ENCODE measurements at regions not wholly inside any gene's neighbourhood (a gene's known extent, or its start where the extent isn't known, plus 50 kb on each side); places are given as distances from the start of the nearest gene placed in this dataset.
"Not testable (repeated sequence)": the region's sequence is repeated elsewhere in the genome, so short reads cannot be mapped to it uniquely, and the experiment has no call there.

DNA sequence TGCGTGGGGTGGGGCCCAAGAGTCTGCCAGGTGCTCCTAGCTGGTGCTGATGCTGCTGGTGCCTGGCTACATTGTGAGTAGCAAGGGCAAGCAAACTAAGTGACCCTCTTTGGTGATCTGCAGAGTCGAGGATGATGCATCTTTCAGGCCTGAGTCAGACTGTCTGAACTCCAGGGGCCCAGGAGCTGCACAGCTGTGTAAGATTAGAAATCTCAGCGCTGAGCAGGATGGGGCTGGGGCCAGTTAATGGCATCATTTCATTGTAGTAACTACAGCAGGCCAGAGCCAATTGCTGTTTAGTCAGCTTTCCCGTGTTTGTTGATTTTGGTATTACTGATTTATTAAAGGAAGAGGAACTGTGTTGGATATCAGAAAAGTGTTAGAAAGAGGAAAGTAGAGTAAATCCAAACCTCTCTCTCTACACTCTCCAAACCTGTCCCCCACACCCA, 365.2 kb downstream of the PAX1 start:
- no peak for DNase-seq (ENCODE audit: low read depth)

DNA sequence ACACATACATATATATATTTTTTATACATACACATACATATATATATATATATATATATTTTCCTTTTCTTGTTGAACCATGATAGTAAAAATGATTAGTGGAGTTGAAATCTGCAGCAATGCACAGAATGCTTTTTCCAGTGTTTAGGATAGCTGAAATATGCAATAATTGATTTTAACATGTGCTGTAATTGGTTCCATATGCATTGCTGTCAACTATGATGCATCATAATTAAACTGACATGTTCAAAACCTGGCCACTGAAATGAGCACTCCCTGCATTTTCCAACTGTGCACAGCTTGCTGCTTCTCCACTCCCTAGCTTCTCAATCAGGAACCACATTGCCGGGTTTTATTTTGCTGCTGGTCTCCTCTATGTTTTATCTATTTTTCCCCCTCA, 358.3 kb downstream of the PAX1 start:
- DNase-seq (ENCODE audit: low read depth) = no peak

DNA sequence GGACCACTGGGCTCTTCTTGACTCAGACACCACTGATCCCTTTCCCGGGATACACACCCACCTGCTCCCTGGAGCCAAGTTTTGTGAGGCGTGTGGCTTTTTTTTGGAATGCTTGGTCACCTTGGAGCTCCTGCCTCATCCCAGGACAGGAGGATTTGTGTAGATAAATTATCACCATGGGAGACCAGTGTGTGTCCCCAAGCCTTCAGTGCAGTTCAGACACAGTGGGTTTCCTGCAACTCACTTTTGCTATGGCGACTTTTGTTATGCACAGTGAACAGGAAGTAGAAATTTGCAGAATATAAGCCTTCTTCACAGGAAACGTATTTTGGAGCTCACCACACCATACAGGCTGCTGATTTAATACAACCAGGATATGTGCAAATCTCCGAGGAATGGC, 357.4 kb downstream of the PAX1 start:
- no peak for DNase-seq (ENCODE audit: low read depth)

DNA sequence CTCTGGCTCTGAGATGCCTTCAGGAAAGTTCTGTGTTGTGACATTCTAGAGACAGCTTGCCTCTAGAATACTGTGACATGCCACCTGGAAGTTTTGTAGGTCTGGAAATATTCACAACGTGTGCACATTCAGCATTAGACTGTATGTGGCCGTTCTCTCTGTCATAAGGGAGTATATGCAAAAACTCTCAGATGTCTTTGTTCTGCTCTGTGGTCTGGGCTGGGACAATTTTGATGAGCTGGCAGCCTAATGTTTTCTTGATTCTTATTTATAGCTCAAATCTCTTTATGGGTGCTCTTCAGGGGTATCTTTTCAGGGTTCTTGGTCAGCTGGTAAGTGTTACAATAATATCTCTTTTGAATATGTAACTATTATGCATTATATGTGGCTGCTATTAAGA, 355.1 kb downstream of the PAX1 start:
- no peak for DNase-seq (ENCODE audit: low read depth)

DNA sequence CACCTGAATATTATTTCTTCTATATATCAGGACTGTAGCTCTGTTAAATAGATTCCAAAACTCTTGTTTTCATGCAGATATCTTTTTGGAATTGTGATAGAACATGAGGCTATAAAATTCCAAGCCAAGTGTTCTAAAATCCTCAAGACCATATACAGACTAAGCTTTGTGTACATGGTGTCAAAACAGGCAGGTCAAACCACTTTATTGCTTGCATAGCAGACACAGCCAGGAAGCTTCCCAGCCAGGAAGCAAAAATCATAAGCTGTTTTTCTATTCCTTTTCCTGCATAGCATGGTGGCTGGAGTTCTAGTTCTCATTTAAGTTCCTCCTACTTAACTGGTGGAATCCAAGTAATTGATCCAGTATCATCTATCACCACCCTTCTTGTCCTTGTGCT, 353.3 kb downstream of the PAX1 start:
- no peak for DNase-seq (ENCODE audit: low read depth)

DNA sequence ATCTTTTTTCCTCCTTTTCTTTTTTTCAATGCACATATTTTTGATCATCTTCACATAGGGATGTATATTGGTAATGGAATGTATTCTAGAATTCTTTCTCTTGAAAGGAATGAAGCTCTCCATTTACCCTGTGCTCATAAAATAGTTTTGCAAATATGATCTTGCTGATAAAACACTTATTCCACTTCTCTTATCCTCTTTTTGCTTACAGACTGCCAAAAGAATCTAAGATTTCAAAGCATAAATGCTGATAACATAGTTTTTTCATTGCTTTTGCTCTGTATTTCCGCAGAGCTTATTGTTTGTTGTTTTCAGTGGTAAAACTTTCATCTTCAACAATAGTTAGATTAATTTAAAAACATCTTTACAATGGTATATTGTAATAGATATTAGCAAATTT, 350.5 kb downstream of the PAX1 start:
- DNase-seq (ENCODE audit: low read depth) = no peak

DNA sequence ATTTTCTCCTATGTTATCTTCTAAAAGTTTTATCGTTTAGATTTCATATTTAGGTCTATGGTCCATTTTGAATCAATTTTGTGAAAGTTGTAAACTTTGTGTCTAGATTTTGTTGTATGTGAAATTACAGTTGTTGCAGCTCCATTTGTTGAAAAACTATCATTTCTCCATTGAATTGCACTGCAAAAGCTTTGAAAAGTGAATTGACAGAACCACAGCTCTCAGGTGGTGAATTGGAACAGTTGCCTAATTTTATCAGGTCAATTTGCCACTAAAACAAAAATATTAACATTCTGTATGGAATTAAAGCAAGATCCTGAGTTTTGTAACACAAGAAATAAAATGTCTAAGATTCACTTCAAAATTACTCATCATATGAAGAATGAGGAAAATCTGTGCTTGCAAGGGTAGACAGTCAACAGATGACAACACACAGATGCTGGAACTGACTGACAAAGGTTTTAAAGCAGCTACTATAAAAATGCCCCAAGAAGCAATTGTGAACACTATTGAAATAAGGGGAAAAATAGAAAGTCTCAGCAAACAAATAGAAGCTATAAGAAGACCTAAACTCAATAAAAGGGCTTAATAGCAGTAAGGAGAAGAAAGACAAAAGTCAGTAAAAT, 346.7 kb downstream of the PAX1 start:
- DNase-seq (ENCODE audit: low read depth) = no peak

DNA sequence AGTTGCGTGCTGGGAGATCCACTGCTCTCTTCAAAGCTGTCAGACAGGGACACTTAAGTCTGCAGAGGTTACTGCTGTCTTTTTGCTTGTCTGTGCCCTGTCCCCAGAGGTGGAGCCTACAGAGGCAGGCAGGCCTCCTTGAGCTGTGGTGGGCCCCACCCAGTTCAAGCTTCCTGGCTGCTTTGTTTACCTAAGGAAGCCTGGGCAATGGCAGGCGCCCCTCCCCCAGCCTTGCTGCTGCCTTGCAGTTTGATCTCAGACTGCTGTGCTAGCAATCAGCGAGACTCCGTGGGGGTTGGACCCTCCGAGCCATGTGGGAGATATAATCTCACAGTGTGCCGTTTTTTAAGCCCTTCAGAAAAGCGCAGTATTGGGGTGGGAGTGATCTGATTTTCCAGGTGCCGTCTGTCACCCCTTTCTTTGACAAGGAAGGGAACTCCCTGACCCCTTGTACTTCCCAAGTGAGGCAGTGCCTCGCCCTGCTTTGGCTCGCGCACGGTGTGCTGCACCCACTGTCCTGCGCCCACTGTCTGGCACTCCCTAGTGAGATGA, 340.6 kb downstream of the PAX1 start:
- not testable (repeated sequence) for DNase-seq (ENCODE audit: low read depth)

DNA sequence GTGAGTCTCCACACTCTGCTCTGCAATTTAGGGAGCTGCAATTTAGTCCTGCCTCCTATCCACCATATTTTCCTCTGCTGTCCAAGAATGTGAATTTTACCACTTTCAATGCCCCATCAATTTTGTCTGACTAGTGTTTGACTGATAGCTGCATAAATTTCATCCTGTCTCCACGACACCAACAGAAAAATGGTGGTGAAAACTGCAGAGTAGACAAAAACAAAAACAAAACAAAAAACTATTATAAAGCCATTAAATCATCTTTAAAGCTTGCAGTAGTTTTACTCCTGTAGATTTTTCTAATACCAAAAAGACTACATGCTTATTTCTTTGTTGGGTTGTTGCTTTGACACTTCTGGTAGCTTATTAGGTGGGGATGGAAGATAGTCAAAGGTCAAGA, 322.0 kb downstream of the PAX1 start:
- no peak for DNase-seq (ENCODE audit: low read depth)

DNA sequence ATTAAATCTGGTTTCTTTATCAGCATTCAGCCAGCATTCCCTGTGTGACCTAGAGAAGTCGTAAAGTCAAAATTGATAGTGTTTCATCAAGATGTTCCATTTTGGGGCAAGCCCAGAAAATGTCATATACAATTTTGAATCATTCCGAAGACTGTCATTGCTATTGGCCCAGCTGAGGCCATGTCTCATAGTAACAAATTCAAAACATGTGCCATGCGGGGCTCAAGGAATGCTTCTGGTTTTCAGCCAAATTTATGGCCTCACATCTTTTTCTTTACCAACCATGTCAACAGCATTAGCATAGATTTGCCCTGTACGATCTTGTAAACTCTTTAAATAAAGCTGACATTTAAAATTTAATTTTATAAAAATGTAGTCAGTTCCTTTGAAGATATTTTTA, 314.7 kb downstream of the PAX1 start:
- DNase-seq (ENCODE audit: low read depth) = no peak

DNA sequence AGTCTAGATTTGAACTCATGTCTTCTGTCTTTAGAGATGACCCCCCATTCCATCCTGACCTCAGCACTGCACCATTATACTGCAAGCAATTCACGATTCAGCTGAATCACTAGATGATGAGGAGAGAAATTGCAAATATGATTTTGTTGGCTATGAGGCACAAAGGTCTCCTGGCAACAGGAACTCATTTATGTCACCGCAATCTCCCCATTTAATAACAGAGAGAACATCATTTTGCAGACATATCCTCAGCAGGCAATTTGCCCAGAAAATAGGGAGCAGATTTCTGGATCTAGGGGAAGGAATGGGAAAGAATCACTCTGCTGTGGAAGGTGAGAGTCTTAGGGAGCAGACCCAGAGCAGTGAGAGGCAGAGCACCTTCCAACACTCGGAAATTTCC, 303.0 kb downstream of the PAX1 start:
- DNase-seq (ENCODE audit: low read depth) = no peak

DNA sequence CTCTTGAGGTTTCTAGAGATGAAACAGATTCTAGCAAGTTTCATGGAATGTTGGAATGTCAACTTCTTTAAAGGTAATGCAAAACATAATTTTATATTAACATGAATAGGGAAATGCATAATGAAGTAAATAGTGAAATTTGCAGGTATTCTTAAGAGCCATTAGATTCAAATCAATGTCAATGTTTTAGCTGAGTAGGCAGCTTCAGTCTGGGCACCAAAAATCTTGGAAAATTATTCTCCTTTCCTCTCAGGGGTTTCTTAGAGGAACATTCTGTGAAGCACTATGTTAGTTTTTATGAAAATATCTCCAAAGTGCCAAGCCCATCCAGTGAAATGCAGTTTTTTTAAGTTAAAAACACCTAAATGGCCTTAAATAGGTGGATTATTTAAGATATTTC, 300.8 kb downstream of the PAX1 start:
- DNase-seq (ENCODE audit: low read depth) = no peak

DNA sequence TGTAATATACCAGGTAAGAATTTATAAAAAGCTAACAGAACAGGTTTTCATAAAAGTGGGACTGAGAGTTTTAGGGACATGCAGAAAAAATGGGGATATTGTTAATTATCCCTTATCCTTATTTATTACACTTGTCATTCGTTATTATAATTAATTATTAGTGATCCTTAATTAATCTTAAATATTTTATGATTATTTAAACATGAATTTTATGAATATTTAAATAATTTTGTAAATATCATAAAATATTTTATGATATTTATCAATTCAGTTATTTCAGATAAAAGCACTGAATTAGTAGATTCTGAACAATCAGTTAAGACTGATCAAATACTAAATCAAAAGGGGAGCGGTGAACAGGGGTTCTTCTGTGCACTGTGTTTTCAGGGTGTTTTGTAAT, 300.1 kb downstream of the PAX1 start:
- DNase-seq (ENCODE audit: low read depth) = no peak

DNA sequence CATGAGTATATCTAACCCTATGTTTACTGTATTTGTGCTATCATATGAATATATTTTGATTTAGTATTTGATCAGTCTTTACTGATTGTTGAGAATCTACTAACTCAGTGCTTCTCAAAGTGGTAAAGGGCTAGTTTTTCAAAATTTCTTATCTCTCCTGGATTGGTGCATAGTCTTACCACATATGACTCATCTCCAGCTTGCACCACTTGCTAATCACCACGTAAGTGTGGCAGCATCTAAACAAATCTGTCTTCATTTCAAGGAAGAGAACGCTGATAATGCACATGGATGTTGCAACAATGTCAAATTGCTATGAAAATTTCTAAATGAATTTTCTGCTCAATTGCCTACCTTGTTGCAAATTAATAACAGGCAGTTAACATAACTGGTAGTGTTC, 299.5 kb downstream of the PAX1 start:
- no peak for DNase-seq (ENCODE audit: low read depth)

DNA sequence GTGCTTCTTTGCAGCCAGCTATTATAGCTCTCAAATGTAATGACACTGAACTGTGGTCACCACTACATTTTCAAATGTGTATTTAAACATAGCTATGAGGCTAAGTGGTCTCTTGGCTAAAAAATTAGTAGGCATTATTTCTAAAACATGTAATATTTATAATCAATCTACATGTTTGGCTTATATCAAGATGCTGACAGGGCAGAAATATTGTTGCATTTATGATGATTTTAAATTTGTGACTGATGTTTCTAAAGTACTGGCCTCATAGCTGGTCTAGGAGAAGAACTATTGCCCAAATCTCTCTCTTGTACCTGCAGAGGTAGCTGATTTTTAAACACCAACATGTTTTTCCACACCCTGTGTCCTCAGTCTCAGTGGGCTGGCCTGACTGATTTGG, 298.2 kb downstream of the PAX1 start:
- DNase-seq (ENCODE audit: low read depth) = no peak

DNA sequence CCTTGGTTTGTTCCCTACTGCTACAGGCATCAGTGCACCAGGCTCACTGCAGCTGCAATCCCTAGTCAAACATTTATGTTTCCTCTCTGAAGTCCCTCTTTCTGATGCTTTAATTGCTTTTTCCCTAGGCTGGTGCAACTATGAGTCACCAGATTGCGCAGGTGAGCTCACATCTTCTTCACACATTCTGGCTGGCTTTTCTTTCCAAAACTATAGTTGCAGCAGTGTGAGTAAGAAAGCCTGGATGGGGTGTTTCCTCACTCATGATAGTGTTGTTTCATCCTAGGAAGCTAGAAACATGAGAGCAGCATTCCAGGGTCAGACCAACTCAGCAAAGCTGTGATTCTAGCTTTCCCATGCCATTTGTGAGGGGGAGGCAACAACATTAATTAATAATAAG, 296.4 kb downstream of the PAX1 start:
- no peak for DNase-seq (ENCODE audit: low read depth)

DNA sequence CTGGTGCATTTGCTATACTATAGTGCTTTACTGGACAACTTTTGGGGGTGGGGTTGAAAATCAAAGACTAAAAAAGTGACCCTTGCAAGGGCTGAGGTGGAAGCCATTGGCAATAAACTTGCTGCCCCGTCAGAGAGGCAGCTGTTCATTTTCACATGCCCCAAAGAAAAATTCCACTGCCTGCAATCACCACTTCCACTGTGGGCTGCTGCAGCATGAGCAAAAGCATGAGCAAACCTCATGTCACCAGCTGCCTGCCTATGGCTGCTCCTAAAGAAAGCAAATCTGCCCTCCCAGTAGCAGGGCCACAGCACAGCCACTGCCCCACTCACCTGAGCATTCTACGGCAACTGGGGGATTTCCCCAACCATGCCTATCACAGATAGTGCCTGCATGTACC, 290.0 kb downstream of the PAX1 start:
- DNase-seq (ENCODE audit: low read depth) = no peak

DNA sequence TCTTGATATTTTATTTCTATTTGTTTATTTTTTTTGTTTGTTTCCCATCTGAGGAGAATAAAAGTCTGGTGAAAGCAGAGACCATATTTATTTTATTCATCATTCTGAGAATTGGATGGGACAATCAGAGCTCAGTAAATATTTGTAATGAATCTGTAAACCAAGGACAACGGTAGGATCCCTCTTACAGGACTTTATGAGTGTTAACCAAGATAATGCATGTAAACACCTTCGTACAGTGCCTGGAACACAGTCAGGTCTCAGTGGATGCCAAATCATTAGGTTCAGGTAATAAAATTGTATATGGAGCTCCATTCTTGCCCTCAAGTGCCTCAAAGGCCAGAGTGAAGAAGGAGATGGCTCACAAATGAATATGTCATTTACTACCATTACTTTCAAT, 288.7 kb downstream of the PAX1 start:
- DNase-seq (ENCODE audit: low read depth) = no peak

DNA sequence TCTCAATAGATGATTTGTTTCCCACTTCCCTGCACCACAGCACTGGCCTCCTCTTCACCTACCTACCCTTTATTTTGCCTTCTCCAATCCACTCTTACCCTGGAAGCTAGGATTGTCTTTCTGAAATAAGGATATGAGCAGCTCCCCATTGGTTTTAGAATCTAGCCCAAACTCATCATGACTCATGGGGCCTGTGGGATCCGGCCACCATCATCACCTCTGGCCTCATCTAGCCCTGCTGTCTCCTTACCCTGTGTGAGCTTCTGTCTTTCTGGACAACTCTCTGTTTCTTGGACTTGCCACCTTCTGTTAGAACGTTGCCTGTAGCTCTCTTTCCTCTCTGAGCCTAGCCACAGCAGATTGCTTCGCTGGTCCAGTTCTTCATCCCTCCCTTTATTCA, 277.1 kb downstream of the PAX1 start:
- DNase-seq (ENCODE audit: low read depth) = no peak

DNA sequence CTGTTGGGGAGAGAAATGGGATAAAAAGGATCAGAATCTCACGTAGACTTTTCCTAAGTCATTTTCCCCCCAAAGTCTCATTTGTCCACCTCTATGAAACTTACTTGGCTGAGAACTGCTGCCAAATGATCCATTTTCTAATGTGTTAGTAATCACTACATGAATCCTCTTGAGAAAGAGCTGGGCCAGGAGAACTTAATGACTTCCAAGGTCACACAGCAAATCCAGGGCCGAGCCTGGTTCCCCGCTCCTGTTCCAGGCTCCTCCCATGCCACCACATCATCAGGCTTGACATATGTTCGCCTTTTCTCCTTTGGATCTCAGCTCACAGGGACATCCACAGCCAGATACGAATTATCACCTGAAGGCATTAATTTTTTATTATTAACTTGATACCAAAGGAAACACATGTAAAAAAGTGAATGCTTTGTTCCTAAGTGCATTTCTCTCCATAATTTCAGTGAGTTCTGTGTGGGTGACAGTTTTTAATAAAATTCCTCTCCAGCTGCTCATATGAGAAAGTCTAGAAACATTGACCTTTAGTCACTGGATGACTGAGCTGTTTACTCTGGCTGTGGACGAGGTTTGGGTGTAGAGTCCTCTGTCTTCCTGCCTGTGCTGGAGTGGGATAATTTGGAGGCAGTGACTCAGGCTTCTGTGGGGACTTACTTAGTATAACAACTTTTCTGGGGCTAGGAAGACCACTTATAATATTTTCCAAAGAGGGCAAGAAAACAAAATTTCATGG, 276.3 kb downstream of the PAX1 start:
- no peak for DNase-seq (ENCODE audit: low read depth)

DNA sequence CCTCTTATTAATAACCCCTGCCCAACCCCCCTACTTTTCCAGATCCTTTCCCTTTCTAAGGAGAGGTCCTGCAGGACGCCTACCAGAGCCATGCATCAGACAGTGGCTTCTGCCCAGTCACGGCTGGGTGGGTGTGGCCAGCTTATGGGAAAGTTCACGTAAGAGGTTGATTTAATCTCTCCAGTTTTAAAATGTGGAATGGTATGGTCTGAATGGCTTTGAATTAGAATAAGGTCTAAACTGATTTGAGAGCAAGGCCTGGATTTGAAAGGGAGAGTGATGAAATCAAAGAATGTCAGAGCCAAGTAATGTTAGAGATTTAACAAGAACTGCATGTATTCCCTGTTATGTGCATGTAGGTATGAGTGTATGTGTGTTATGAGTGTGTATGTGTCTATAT, 275.7 kb downstream of the PAX1 start:
- no peak for DNase-seq (ENCODE audit: low read depth)

DNA sequence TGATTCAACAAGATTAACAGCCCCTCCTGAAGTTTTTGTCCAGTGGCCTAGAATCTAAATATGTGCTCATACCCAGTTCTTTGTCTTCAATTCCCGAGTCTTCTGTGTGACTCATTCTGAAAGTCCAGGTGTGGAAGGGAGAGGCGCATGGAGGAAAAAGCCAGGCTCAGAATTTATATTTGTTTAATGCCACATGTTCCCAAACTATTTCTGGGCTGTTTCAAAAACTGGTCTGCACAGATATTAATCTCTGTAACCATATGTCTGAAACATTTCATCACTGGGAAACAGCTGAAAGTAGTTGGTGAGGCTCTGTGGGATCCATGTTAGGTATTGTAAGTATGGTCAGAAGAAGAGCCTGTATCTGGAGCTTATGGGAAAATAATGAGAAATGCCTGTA, 266.0 kb downstream of the PAX1 start:
- no peak for DNase-seq (ENCODE audit: low read depth)

DNA sequence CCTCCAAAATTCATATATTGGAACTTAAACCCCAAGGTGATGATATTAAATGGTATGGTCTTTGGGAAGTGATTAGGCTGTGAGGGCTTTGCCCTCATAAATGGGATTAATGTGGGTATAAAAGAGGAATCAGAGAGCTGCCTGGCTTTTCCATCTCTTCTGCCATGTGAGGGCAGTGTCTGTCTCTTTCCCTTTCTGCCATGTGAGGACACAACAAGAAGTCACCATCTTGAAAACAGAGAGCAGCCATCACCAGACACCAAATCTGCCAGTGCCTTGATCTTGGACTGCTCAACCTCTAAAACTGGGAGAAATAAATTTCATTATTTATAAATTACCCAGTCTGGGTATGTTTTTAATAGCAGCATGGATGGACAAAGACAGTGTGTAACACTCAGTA, 263.0 kb downstream of the PAX1 start:
- DNase-seq (ENCODE audit: low read depth) = no peak

DNA sequence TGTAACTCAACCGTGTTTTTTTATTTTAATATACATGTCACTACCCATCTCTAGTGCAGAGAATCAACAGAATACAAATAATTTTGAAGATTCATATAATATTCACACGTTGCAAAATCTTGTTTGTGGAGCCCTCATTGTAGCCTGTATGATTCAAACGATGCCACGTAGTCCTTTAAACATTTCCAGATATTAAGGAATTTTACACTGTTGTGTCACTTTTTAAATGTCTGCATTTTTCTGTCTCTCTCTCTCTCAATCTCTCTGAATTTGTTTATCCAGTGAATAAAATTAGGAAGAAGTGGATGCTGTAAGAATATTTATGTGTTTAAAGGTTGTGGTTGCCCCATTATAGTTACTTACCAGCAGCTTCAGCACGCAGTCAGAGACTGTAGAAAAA, 262.0 kb downstream of the PAX1 start:
- no peak for DNase-seq (ENCODE audit: low read depth)

All from stimulated activated CD8-positive, alpha-beta memory T cell treated with anti-CD3 and anti-CD28 coated beads, Interleukin-15, amount 100 ng/mL, for 24 hours (primary cell).